Activated CD4-positive, alpha-beta T cell treated with anti-CD3 and anti-CD28 coated beads, Interleukin-2, amount 50 U/mL, for 48 hours (primary cell): ENCODE measurements at regions not wholly inside any gene's neighbourhood (a gene's known extent, or its start where the extent isn't known, plus 50 kb on each side); places are given as distances from the start of the nearest gene placed in this dataset.

Source experiments
- DNase-seq, 2 experiments: peaks; one replicate each; pipeline ENCODE4 v3.0.0-alpha.2; 2020

GRCh38 chr3:103381296-103382079, 946.7 kb downstream of the ZPLD1 start:
- DNase-seq: no peak

DNA sequence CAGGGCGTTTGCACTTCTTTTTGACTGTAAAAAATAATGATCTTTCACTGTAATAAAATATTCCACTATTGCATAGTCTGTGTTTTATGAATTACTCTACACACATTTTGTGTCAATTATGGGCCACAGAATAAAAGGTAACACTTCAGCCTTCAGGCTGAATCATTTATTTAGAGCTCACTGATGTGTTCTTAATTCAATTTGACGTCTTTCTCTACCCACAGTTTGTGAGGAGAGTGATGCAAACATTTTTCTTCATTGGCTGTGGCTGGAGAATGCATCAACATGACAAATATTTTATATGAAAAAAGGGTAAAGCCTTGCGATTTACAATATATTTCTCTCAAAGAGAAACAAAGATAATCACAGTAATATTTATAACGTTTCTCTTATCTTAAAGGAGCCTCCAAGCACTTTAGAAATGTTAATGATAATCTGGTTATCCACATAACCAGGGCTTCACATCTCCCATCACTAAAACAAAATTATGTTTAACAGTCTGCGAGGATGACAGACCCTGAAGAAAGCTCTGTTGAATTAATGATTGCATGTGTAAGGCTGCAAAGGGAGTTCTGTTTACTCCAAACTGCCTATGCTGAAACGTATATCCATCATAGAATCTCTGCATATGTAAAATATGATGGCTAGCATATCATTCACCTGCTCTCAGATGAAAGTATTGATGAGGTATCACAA, 951.3 kb downstream of the ZPLD1 start:
- DNase-seq: no peak

GRCh38 chr3:103388214-103388613, 953.4 kb downstream of the ZPLD1 start:
- DNase-seq: no peak

- no peak for DNase-seq
Observed at GRCh38 chr3:103389356-103389755, 954.5 kb downstream of the ZPLD1 start.

DNA sequence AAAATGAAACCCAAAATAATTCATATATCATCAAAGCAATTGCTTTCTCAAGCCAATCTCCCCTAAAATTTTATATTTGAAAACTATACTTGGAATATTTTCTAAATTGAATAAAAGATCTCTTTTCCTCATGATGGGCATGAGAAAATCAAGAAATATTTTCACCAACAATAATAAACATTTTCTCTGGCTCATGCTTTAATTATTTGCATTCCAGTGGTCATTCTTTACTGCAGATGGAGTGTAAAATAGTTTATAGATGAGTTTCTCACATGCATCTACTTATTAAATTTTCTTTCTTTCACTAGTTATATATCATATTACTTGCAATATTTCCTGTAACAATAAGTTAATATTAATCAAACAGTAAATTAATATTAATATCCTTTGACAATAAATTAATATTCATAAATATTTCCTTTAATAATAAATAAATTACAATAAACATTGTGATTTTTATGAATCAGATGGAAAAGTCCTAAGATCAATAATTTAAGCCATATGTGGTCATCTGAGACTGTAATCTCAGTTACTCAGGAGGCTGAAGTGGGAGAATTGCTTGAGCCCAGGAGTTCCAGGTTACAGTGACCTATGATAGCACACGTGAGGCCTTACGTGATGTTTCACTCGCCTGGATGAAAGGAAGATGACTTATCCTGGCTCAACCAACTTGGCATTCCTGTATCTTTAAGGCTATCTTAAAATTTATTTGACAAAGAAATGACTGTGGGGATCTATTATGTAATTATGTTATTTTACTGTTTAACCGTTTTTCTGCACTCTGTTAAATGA, 958.8 kb downstream of the ZPLD1 start:
- DNase-seq: no peak

DNA sequence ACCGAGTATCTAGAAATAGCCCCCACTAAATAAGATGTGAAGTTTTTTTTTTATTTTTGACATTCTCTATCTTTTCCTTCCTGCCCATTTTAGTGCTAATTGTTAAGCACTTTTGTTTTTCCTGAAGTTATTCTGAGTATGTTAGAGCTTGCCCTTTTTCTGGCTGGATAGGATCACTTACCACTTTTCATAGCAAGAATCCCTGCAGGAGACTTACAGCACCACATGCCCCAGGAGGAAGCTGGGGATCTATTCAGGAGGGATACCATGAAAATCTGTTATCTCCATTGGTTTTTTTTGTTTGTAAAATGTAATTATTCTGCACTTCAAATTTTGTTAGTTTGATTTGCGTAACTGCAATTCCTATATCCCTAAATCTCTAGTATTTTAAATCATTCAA, 968.4 kb downstream of the ZPLD1 start:
- DNase-seq: no peak

GRCh38 chr3:103406320-103406850, 971.6 kb downstream of the ZPLD1 start:
- DNase-seq: no peak

DNA sequence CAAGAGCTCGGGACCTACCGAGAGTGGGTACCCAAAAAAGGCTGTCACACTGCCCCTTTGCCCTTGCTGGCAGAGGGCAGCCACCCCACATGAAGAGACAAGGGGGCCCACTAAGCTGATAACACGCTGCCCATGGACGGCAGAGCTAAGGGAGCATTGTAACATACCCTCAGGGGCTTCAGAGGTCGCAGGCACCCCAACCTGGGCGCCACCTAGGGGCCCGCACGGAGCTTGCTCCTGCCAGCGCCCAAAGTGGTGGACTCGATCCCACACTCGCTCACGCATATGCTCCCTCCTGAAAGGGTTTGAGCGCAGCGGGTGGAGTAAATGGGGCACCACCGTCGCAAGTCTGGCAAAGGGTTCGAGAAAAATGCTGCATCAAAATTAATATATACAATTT, 975.4 kb downstream of the ZPLD1 start:
- no peak for DNase-seq

DNA sequence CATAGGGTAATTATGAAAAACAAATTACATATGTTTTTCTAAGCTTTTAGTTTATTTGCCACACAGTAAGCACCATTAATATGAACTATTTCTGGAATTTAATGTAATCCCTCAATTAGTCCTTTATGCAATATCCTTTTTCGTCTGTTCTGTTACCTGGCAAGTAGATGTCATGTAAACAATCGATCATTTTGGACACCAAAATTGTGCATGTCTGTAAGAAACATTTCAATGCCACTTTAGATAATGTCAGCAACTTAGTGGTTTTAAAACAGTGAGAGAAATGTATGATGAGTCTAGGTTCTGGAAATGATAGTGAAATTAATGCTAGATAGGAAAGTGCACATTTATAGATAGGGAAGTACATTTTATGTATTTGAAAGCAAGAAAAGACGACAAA, 986.6 kb downstream of the ZPLD1 start:
- no peak for DNase-seq

DNA sequence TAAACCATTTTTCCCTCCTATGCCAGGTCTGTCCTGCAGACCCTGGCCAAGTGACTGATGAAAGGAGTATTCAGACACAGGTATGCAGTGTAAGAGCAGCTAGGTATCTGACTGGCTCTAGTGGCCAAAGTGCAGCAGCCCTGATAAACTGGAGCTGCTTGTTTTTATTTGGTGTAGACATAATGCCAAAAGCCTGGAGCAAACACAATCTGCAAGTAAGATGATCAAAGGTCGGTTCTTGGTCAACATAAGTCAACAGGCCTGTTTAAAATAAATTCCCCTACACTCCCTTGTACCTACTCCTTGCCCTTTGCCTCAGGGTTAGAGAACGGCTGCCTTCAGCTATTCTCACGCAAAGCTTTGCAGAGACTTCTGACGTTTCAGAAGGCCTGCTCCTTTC, 1003.1 kb downstream of the ZPLD1 start:
- DNase-seq: no peak

DNA sequence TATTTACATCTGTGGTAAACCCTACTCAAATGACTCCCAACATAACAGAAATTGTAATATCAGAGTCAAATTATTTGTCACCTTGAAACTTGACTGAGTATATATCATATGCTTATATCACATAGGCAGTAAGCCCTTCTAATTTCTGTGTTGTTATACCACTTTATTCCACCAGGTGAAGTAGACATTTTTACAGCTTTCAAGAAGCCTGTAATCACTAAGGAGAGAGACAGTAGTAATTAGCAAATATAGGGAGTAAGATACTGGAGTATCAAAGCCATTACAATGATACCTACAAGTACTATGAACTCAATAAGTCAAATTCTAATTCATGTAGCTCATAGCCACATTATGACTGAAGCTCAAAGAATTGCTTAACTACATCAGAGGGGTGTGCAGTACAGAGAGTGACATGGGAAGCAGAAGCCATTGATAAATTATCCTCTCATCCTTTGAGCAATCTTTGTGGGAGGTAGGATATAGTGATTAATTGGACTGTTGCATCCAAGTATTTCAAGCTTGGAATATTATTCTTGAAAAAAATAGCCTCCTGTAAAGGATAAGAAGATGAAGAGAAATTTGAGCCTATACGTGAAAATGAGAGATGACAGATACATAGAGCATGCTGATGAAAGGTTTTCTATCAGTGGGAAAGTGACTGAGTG, 1005.9 kb downstream of the ZPLD1 start:
- no peak for DNase-seq

DNA sequence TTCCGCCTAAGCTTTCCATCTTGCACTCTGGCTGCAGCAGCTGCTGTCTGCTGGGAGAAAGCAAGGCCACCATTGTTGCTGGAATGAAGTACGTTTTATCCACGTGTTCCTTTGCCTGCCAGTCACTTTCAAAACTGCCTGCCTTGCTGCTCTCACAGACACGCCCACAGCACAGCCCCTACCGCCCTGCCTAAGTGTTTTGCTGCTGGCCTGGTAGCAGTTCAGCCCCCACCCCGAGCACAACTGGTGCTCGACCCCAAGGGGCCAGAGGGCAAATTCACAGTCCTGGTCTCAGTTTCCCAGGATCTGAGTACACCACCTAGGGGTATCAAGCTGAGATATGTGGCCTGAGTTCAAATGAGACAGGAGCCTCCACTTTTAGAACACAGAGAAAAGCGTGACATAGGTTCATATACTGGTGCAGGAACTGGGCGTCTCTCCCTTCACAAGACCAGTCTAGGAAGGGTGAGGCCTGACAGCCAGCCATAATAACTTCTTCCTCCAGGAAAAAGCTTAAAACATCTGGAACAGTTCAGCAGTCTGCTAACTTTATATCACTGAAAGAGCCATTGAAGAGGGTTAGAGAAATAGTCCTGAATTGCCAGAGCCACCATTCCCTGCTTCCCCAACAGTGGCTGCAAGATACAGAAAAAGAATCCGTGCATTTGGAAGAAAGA, 1012.3 kb downstream of the ZPLD1 start:
- no peak for DNase-seq

GRCh38 chr3:103453152-103453551, 1018.3 kb downstream of the ZPLD1 start:
- no peak for DNase-seq

GRCh38 chr3:103459815-103460214, 1025.0 kb downstream of the ZPLD1 start:
- DNase-seq: no peak

GRCh38 chr3:103470498-103470897, 1035.7 kb downstream of the ZPLD1 start:
- DNase-seq: no peak

DNA sequence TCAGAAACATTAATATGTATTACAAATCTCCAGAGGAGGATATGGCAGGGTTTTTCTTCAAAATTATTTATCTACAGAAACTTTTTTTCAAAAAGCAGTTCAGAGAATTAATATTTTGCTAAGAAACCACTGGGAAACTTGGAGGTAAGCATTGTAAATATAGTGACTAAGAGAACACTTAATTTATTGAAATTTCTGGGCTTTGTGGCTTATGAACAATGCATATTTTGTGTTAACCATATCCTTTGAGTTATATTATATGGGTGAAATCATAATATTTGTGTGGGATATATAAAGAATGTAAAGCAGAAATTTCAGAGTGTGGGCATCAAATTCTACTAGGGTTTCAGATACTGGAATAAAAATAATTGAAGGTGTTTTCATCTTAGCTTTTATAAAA, 1059.2 kb downstream of the ZPLD1 start:
- DNase-seq: no peak

DNA sequence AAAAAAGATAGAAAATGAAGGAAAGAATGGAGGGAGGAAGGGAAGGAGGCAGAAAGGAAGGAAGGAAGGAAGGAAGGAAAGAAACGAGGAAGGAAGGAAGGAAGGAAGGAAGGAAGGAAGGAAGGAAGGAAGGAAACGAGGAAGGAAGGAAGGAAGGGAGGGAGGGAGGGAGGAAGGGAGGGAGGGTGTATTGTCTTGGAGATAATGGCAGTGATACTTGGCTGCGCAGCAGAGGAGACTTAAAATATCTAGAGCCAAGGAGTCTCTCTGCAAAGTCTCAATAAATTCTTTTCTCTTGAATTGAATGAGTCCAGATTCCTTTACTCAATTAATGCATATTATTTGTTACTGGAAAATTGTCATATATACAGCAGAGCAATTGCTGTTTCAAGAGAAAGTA, 1059.7 kb downstream of the ZPLD1 start:
- DNase-seq: no peak

GRCh38 chr3:103495186-103495585, 1060.4 kb downstream of the ZPLD1 start:
- DNase-seq: no peak

- DNase-seq: no peak
Observed at GRCh38 chr3:103499132-103499900, 1064.5 kb downstream of the ZPLD1 start.

GRCh38 chr3:103499967-103500366, 1065.2 kb downstream of the ZPLD1 start:
- no peak for DNase-seq

DNA sequence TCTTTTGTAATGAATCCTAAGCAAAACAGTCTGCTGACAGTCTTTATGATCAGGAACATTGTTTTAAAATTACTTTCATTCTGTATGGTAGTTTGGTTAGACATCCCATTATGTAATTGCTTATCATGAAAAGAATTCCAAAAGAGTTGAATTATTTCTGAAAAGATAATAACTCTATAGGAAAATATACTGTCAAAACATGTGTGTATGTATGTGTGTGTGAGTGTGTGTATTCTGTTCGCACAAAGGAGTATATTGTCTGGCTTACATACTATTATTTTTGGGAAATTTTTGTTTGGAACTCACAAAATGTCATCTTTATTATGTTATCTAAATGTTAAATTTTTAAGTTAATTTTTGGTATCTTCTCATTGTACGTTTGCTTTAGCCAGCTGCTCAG, 1075.9 kb downstream of the ZPLD1 start:
- DNase-seq: no peak

- no peak for DNase-seq
Observed at GRCh38 chr3:103511891-103512290, 1077.1 kb downstream of the ZPLD1 start.
